Putamen (tissue), 1 donor: ENCODE measurements at regions not wholly inside any gene's neighbourhood (a gene's known extent, or its start where the extent isn't known, plus 50 kb on each side); places are given as distances from the start of the nearest gene placed in this dataset.
"Not testable (repeated sequence)": the region's sequence is repeated elsewhere in the genome, so short reads cannot be mapped to it uniquely, and the experiment has no call there.

Experiments
- DNase-seq: peaks from one replicate; pipeline ENCODE4 v3.0.0-alpha.2; 2016; ENCODE audit warnings: low spot score

DNA sequence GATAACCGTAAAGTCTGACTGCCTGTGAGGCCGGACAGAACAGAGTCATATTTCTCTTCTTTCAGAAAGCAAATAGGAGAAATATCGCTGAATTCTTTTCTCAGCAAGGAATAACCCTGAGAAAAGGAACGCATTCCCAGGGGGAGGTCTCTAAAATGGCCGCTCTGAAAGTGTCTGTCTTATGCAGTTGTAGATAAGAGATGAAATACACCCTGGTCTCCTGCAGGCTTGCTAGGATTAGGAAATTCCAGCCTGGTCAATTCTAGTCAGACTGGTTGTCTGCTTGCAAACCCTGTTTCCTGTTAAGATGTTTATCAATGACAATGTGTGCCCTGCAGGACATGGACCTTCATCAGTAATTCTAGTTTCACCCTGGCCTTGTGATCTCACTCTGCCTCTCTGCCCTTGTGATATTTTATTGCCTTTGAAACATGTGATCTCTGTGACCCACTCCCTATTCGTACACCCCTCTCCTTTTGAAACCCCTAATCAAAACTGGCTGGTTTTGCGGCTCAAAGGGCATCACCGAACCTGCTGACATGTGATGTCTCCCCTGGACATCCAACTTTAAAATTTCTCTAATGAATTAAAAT lies 934.8 kb upstream of the SPRY2 start:
- no peak for DNase-seq

DNA sequence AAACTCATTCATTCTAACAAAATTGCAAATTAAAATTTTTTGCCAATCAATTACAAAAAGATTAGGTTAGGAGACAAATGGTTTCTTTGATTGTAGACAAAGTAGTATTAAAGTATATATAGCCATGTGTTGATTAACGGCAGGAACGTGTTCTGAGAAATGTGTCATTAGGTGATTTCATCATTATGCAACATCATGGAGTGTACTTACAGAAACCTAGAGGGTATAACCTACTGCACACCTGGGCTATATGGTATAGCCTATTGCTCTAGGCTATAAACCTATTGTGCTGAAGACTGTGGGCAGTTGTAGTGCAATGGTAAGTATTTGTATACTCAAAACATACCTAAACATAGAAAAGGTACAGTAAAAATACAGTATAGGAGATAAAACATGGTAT lies 906.8 kb upstream of the SPRY2 start:
- no peak for DNase-seq

DNA sequence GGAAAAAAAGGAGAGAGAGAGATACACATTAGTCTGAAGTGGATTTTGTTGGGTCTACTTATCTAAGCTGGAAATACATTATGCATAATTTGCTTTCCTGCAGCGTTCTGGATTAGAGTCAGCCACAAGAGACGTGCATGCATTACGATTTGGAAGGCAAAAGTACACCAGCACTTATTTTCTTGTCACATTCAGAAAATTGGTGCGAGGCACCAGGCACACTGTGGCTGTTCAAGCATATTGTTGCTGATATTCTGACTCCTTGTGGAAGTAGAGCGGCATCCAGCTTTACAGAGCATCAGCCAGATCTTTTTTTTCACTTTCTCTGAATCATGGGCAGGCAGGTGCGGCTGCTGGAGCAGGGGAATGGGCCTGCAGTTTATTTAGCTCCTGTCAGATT lies 905.6 kb upstream of the SPRY2 start:
- no peak for DNase-seq

DNA sequence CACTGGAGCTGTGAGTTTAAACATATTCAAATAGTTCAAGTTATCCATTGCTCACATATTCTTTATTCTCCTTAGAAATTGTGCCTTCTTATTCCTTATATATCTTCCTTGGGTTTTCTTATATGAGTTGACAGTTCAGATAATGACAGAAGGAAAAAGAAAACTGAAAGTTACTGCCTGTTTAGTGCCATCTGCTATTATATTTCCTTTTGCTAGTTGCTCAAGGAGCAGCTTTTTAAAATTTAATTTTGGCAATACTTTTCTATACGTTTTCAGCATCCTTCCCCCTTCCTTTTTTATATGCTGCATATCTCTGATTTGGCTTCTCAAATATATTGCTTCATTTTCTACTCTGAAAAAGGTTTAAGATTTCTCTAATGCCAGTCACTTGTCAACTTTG lies 903.1 kb upstream of the SPRY2 start:
- DNase-seq = no peak

DNA sequence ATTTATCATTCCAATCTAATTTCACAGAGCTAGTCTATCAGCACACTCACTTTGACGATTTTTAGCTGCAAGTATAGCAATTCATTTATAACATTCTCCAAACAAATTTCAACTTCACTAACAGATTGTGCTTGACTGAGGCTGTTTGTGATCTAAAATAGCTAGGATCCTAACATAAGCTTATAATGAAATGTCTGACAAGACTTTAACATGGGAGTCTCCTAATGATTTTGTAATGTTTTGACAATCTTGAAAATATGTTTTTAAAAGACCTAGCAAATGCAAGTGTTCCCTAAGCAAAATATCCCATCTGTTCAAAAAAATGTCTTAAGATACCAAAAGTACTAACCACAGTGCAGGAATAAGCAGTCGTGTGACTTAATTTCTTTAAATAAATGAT lies 889.5 kb upstream of the SPRY2 start:
- no peak for DNase-seq

DNA sequence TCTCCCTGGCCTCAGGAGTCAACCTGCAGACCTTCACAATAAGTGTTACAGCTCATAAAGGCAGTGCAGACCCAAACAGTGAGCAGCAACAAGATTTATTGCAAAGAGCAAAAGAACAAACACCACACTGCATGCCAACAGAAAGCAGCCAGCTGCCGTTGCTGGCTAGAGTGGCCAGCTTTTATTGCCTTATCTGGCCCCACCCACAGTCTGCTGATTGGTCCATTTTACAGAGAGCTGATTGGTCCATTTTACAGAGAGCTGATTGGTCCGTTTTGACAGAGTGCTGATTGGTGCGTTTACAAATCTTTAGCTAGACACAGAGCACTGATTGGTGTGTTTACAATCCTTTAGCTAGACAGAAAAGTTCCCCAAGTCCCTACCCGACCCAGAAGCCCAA lies 885.9 kb upstream of the SPRY2 start:
- not testable (repeated sequence) for DNase-seq

DNA sequence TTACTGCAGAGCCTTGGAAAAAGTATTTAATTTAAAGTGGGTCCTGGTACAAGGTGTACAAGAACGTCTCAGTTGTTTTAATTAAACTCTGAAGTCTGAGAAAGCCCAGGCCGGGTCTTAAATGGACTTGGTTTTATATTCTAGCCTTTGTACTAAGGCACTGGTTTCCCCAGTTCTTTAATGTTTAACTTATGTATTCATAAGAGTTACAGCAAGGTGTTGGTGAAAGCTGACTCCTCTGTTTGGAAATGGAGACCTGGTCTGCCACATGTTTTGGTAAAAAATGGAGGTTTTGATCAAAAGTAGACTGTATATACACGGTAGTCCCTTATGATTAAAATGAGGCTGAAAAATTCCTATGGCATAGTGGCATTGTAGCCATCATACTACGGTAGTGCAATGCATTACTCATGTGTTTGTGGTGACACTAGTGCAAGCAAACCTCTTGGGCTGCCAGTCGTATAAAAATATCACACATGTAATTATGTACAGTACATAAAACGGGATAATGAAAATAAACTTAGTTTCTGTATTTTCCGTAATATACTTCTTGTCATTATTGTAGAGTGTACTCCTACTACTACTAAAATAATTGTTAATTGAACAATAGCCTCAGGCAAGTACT lies 883.4 kb upstream of the SPRY2 start:
- DNase-seq = no peak

DNA sequence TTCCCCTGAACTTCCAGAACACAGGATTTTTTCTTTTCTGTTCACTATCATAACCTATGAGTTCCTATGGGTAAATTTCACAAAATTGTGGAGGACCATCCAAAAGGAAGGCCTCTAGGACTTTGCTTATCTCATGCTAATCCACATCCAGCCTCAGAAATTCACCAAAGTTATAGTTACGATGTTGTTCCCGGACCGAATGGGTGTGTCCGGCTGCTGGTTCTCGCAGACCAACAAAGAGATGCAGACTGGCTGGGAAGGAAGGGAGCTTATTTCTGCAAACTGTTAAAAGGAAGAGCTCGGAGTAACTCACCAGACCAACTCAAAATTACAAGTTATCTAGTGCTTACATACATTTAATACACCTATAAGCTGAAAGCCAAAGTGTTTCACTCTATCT lies 882.9 kb upstream of the SPRY2 start:
- DNase-seq = no peak

DNA sequence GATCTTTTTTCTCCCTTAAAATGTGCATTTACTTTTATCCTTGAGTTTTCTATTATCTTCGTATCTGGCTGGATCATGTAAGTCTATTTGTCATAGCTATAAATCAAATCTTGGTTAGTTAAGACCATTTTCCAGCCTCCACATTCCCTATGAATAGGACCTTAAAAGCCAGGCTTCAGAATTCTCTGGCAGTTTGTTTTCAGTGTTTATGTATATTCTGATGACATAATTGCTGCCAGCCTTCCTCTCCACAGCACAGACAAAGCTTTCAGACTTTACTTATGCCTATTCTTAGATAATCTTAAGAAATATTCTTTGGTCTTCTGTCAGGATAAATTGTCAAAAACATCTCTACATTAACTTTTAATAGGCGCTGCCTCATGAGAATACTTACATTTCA lies 870.8 kb upstream of the SPRY2 start:
- no peak for DNase-seq

DNA sequence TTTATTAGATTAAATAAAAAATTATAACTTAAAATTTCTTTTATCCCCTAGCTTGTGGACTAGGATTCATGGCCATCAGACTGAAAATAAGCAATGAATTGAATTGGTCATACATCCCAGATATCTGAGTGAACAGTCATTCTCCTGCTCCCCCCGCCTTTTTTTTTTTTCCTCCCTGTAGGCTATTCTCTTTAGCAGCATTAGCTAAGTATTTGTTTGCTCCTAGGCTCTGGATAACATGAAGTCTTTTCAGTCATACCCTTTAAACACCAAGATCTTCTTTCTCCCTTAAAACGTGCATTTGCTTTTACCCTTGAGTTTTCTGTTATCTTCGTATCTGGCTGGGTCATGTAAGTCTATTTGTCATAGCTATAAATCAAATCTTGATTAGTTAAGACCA lies 866.7 kb upstream of the SPRY2 start:
- no peak for DNase-seq

DNA sequence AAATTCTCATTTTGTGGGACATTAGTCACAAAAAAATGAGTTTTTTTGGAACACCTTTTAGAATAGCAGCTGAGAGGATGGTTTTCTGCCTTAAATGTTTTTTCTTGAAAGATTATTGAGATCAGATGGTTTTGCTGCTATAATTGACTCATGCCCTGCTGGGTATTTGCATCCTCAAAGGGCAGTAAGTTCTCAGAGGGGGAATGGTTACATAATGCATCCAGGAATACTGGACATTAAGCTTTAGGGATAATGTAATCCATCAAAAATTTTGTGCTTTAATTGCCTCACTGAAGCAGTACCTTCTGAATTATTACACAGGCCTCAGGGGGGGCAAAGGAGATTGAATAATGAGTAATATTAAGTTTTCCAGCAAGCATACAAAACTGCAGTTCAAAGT lies 866.3 kb upstream of the SPRY2 start:
- DNase-seq = no peak

DNA sequence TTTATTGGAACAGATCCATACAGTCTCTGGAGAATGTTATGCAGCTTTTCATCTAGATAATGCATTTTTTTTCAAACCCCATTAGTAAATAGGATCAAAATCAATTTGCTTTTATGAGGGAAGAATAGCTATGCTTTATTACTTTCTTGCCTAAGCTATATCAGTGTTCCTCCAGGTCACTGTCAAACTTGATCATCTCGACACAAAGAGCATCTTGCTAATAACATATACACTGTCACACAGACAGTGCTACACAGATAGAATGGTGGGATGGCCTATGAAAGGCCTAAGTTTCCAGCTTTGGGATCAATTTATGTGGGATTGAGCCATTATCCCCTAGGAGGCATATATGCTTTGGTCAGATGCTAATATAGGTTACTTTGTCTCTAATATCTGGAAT lies 862.9 kb upstream of the SPRY2 start:
- DNase-seq = no peak

DNA sequence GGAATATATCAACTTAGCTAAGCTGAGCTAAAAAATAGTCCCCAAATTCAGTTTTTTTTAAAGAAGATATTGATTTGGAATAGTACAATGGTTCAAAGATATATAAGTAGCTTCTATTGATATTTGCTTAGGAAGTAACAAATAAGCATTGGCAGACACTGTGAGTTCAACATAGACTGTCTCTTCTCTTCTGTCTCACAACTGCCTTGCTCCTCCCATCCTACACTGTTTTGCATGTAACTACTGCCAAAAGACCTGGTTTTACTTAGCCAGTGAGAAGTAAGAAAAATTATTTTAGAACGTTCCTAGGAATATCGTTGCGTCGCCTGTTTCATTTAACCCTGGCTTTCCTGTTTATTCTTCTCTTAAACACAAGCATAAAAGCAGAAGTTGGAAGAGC lies 859.0 kb upstream of the SPRY2 start:
- no peak for DNase-seq

DNA sequence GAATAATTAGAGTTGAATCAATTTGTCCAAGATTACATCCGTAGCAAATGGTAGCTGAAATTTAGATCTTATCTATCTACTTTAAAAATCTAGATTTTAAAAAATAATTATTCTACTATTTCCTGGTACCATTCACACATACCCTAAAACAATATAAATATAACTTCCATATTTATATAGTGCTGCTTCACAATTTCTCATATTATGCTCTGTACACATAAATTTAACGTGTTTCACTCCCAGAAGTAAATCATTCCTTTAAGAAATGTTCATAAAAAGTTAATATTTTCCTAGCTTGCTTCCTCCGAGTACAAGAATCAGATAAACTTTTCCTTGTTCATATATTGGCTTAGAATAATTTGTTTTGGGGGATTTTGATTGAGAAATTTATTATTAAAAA lies 857.0 kb upstream of the SPRY2 start:
- no peak for DNase-seq

DNA sequence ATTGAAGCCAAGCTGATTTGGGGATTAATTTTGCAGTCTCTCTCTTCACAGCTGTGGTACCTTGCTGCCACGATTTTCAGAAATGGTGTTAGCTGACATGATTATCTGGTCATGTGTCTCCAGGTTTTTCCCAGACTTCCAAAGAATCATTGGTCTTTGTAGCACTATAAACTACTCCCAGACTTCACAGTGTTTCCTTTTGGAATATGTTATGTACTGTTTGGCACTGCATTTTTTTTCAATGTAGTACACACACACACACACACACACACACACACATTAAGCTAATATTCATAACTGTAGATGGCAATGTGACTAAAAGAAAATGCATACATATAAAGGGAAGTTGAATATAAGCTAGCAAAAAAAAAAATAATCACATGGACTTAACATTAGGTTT lies 856.6 kb upstream of the SPRY2 start:
- DNase-seq = no peak

DNA sequence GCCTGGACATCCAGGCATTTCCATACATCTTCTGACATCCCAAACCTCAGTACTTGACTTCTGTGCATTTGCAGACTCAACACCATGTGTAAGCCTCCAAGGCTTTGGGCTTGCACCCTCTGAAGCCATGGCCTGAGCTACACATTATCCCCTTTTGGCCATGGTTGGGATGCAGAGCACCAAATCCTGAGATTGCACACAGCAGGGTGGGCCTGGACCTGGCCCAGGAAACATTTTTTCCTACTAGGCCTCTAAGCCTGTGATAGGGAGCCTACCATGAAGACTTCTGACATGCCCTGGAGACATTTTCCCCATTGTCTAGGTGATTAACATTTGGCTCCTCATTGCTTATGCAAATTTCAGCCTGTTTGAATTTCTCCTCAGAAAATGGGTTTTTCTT lies 853.4 kb upstream of the SPRY2 start:
- DNase-seq = no peak

DNA sequence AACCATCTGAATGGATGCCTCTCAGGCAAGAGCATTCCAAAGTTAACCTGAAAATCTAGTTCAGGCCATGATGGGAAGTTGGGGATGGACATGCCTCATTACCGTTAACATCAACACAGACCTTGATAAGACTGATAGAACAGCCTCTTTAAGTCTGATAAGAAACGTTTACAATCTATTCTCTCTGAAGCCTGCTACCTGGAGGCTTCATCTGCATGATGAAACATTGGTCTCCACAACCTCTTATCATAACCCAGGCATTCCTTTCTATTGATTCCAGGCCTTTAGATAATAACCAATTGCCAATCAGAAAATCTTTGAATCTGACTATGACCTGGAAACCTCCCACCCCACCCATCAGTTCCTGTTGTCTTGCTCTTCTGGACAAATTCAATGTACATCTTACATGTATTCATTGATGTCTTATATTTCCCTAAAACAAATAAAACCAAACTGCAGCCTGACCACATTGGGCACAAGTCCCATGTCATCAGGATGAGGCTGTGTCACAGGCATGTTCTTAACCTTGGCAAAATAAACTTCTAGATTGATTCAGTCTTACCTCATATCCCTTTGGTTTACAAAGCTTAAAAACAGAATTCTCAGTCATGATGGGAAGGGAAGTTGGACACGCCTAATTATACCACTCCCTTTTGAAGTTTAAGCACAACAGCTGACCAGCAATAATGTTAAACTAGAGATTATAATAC lies 843.8 kb upstream of the SPRY2 start:
- no peak for DNase-seq

DNA sequence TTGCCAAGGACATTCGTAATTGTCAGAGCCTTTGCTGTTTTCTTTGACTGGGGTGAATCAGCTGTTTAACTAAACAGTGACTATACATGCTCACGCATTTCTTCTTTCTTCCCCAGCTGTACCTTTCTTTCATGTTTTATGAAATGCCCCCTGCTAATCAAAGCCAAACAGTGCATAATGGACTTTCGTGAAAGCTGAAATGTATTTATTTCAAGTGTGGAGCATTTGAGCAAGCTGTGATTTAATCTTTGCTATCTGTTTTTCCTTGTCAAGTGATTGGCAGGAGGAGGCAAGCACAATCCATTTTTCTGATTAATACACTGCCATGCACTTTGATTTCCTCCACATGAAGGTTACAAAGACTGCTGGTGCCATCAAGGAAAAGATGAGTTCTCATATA lies 831.7 kb upstream of the SPRY2 start:
- DNase-seq = no peak

DNA sequence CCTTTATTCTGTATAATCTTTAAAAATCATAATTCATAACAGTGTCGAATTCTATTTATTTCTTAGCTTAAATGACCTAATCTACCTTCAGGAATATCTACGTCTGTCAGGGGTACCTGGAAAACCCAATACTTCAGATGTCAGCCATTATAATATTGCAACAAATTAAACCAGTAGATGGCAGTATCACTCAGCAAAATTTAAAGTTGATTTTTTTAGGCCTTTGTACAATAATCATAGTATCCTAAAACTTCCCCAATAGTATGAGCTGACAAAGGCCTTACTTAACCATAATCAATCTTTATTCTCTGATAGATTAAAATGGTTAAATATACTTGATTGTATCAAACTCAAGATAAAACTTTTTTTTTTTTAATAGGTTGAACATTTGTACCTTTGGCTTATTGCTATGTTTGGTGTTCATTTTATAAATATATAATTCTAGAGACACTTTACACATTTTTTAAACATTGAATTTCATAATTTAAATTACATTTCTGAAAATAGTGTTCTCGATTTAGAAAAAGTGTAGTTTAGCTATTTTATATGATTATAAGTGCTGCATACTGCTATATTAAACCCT lies 830.2 kb upstream of the SPRY2 start:
- DNase-seq = no peak

DNA sequence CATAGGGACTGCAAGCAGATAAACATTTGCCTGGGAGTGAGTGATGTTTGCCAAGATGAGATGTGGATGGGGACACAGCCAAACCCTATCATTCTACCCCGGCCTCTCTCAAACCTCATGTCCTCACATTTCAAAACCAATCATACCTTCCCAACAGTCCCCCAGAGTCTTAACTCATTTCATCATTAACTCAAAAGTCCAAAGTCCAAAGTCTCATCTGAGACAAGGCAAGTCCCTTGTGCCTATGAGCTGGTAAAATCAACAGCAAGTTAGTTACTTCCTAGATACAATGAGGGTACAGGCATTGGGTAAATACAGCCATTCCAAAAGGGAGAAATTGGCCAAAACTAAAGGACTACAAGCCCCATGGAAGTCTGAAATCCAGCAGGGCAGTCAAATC lies 822.9 kb upstream of the SPRY2 start:
- not testable (repeated sequence) for DNase-seq

DNA sequence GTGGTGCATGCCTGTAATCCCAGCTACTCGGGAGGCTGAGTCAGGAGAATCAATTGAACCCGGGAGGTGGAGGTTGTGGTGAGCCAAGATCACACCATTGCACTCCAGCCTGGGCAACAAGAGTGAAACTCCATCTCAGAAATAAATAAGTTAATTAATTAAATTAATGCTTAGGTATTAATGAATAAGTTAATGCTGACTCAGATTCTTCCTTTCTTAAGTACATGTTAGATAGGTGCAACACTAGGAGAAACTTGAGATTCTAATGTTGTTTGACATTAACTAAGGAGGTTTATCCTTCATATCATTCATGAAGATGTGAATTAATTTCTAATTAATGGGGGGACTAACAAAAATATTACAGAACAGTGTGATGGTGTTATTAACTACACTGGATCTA lies 812.6 kb upstream of the SPRY2 start:
- DNase-seq = no peak

DNA sequence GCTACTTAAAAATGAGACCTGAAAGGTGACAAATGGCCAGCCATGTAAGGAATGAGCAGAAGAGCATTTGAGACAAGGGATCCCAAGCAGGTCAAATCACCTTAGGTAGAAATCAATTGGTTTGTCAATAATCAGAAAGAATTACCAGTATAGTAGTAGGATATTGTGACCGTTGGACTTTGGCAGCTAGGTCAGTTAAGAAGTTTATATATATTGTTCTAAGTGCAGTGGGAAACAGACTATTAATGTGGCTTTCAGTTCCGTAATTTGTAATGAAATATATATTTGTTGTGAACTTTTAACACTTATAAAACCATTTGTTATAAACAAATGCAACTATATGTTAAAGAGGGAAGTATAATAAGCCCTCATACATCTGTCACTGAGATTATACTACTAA lies 807.9 kb upstream of the SPRY2 start:
- no peak for DNase-seq

DNA sequence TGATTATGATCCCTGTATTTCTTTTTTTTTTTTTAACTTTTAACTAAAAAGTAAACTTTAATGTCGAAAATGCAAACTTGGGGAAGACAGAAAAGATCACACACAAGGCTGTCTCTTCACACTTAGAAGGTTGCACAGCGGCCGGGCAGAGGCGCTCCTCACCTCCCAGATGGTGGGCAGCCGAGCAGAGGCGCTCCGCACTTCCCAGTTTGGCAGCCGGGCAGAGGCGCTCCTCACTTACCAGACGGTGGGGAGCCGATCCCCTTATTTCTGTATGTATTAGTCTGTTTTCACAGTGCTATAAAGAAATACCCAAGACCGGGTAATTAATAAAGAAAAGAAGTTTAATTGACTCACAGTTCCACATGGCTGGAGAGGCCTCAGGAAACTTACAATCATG lies 805.6 kb upstream of the SPRY2 start:
- DNase-seq = not testable (repeated sequence)
